Osteoblast (primary cell): ENCODE measurements at regions not wholly inside any gene's neighbourhood (a gene's known extent, or its start where the extent isn't known, plus 50 kb on each side); places are given as distances from the start of the nearest gene placed in this dataset.

ENCODE experiments used
- DNase-seq: peaks from one replicate; pipeline ENCODE4 v3.0.0; 2011; ENCODE audit warnings: low spot score, mixed read lengths; ENCODE audit not compliant: insufficient read length; ENCODE audit errors: missing footprints
- H2AFZ ChIP-seq: 2 replicates; pipeline ENCODE4 v1.6.0; 2011; ENCODE audit warnings: mild to moderate bottlenecking, low read length
- H3K27ac ChIP-seq: 2 replicates; pipeline ENCODE4 v1.5.1; 2011; ENCODE audit warnings: mild to moderate bottlenecking, low read depth, low read length, moderate library complexity
- H3K27me3 ChIP-seq: 2 replicates; pipeline ENCODE4 v1.6.0; 2012; ENCODE audit warnings: mild to moderate bottlenecking, control low read depth, inconsistent platforms, low read length, moderate library complexity; ENCODE audit not compliant: insufficient read depth
- H3K36me3 ChIP-seq: 2 replicates; pipeline ENCODE4 v1.5.1; 2011; ENCODE audit warnings: mild to moderate bottlenecking, low read length, control low read depth, moderate library complexity; ENCODE audit not compliant: insufficient read depth
- H3K4me1 ChIP-seq: 2 replicates; pipeline ENCODE4 v1.5.1; 2011; ENCODE audit warnings: mild to moderate bottlenecking, low read length, control low read depth, moderate library complexity; ENCODE audit not compliant: insufficient read depth
- H3K4me2 ChIP-seq: 2 replicates; pipeline ENCODE4 v1.6.0; 2011; ENCODE audit warnings: mild to moderate bottlenecking, low read length; ENCODE audit not compliant: insufficient read depth
- H3K4me3 ChIP-seq: fragments of 200-600 bp; sonication (generic); 3 replicates; pipeline ENCODE4 v1.5.1; 2012; ENCODE audit warnings: mild to moderate bottlenecking, low read length, inconsistent platforms; ENCODE audit not compliant: insufficient read depth
- H3K79me2 ChIP-seq: 2 replicates; pipeline ENCODE4 v1.6.0; 2012; ENCODE audit warnings: mild to moderate bottlenecking, low read length, control low read depth, inconsistent platforms; ENCODE audit not compliant: insufficient read depth
- H3K9me3 ChIP-seq: 2 replicates; pipeline ENCODE4 v1.5.1; 2011; ENCODE audit warnings: low read depth, low read length, control low read depth
- H4K20me1 ChIP-seq: 2 replicates; pipeline ENCODE4 v1.6.0; 2012; ENCODE audit warnings: mild to moderate bottlenecking, low read length, control low read depth; ENCODE audit not compliant: insufficient read depth
- CTCF ChIP-seq: IDR thresholded peaks from 2 replicates; pipeline ENCODE4 v1.5.1; 2011; ENCODE audit warnings: mild to moderate bottlenecking, low read depth, low read length, moderate library complexity; ENCODE audit errors: extremely low read depth

- Histone ChIP-seq H3K4me3 (no peak overlapping the region), H3K4me1 (no peaks in the 10 kb centered on the region), H3K9me3 (no peaks in the 10 kb centered on the region), H4K20me1 (no peaks in the 10 kb centered on the region), H3K79me2 (no peaks in the 10 kb centered on the region), H3K36me3 (no peaks in the 10 kb centered on the region), H3K4me2 (no peak overlapping the region), H2AFZ (no peak overlapping the region), H3K27ac (no peak overlapping the region), H3K27me3 (no peaks in the 10 kb centered on the region)
- no peak for TF ChIP-seq CTCF
- peak; percentile 13 for DNase-seq
These were observed 277.3 kb downstream of the RNF144B start for GRCh38 chr6:18664401-18664800.

GRCh38 chr6:18667612-18668011, 280.5 kb downstream of the RNF144B start:
- TF ChIP-seq CTCF = no peak
- Histone ChIP-seq H3K27me3 (no peaks in the 10 kb centered on the region), H3K4me1 (no peaks in the 10 kb centered on the region), H2AFZ (no peak overlapping the region), H3K79me2 (no peaks in the 10 kb centered on the region), H3K27ac (no peak overlapping the region), H3K4me3 (no peak overlapping the region), H3K36me3 (no peaks in the 10 kb centered on the region), H3K4me2 (no peak overlapping the region), H3K9me3 (no peaks in the 10 kb centered on the region), H4K20me1 (no peaks in the 10 kb centered on the region)
- no peak for DNase-seq

- Histone ChIP-seq H3K27me3 (no peaks in the 10 kb centered on the region), H4K20me1 (no peaks in the 10 kb centered on the region), H3K4me3 (no peak overlapping the region), H3K4me2 (no peak overlapping the region), H3K36me3 (no peaks in the 10 kb centered on the region), H2AFZ (no peak overlapping the region), H3K4me1 (no peaks in the 10 kb centered on the region), H3K27ac (no peak overlapping the region), H3K79me2 (no peaks in the 10 kb centered on the region), H3K9me3 (no peaks in the 10 kb centered on the region)
- no peak for TF ChIP-seq CTCF
- DNase-seq = no peak
These were observed 281.8 kb downstream of the RNF144B start for GRCh38 chr6:18668994-18669393.

GRCh38 chr6:18672852-18673251, 285.7 kb downstream of the RNF144B start:
- no peak for DNase-seq
- Histone ChIP-seq H3K4me1 (no peaks in the 10 kb centered on the region), H2AFZ (no peak overlapping the region), H3K4me3 (no peak overlapping the region), H3K27ac (no peak overlapping the region), H3K27me3 (no peaks in the 10 kb centered on the region), H3K36me3 (no peaks in the 10 kb centered on the region), H3K79me2 (no peaks in the 10 kb centered on the region), H4K20me1 (no peaks in the 10 kb centered on the region), H3K4me2 (no peak overlapping the region), H3K9me3 (no peaks in the 10 kb centered on the region)
- no peak for TF ChIP-seq CTCF
